ENCODE measurements at regions not wholly inside any gene's neighbourhood (a gene's known extent, or its start where the extent isn't known, plus 50 kb on each side); places are given as distances from the start of the nearest gene placed in this dataset.
A peak's percentile ranks its signal among the peaks of the same experiment; 100 is the strongest.

DNA sequence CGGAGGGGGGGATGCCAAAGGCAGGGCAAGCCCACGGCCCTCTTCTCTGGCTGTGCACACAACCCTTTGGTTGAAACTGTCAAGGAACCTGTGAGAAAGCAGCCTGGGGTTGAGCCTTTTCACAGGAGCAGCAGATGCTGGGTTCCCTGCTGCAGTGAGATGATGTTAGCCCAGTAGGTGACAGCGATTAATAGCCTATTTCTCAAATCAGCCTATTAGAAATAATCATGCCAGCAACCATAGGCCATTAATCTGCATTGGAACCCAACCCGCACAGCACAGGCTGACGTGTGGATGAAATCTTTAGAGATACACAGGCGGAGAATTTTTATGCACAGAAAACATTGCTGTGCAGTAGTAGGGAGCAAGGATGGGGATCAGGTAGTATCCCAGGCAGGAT is 637.5 kb downstream of the AJAP1 start:
- ChIA-PET POLR2A (no interaction called here), CTCF (no interaction called here)
- no peaks in the 10 kb centered on the region for H3K27me3 Mint-ChIP-seq
- no peak for DNase-seq
- no peaks in the 10 kb centered on the region for H3K36me3 Mint-ChIP-seq
- no peaks in the 10 kb centered on the region for H3K9me3 Mint-ChIP-seq
- H3K4me3 Mint-ChIP-seq: no peak overlapping the region
- H3K27ac Mint-ChIP-seq: no peak overlapping the region
- no peaks in the 10 kb centered on the region for H3K4me1 Mint-ChIP-seq (ENCODE audit: low read depth)
- intact Hi-C loops (cut with micrococcal nuclease): no loop called here

DNA sequence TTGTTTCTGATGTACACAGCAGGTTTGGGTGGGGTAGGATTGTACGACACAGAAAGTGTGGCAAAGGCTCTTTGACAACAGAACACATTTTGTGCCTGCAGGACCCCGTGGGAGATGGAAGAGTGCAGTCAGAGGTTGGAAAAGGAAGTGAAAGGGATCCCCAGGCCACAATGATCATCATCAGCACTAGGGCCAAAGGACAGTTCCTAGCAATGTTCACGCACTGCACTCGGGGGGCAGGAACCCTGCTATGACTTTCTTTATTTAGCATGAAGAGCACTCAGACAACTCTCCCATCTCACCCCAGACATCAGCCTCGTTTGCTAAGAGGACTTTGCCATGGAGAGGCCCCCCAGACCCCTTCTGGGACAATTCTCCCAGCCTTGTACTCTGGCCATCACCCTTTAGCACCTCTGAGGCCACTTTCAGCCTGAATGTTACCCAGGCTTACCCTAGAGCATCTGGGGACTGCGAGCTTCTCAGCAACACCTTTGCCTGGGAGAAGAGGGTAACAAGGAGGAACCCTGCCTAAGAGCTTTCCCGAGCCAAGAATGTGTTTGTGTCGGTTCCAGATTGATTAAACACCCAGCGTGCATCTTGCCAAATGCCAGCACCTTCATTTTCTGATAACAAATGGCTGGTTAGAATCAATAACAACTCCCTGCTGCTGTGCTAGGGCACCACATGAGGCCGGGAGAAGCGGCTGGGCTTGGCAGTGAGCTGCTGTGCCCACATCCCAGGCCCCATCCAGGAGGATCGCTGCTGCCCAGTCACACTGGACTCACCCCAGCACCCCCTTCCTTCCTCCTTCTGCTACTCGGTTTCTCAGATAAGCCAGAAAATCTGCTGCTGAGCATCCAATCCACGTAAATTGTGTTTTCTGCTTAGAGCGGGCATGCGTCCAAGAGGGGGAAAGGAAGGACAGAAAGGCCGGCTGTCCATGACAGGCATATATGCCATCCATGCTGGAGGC is 633.1 kb downstream of the AJAP1 start:
- Mint-ChIP-seq H3K36me3 (no peaks in the 10 kb centered on the region), H3K4me1 (ENCODE audit: low read depth) (no peaks in the 10 kb centered on the region), H3K27ac (no peak overlapping the region), H3K27me3 (no peaks in the 10 kb centered on the region), H3K9me3 (no peaks in the 10 kb centered on the region), H3K4me3 (no peak overlapping the region)
- no peak for DNase-seq
- ChIA-PET POLR2A (no interaction called here), CTCF (no interaction called here)
- intact Hi-C loops (cut with micrococcal nuclease): loop anchor here (2.0 to 5.0 kb wide), 2 partner anchors 160 to 195 kb away; no protein-coding TSS in a partner anchor

DNA sequence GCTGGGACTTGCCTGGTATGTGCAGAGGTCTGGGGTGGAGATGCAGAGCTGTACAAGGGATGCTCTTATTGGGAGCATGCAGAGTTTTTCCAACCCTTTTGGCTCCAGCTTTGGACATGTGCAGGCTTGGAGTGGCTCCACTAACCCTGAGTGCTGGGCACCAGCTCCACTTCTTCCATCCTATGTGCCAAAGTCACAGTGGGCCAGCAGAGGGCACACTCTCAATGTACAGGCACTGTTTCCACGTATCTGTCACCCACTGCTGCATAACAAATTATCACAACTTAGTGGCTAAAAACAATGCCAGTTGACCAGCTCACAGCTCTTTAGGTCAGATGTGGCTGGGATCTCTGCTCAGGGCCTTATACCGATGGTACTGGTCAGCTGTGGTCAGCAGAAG is 631.8 kb downstream of the AJAP1 start:
- POLR2A ChIA-PET: no interaction called here
- no peak overlapping the region for H3K27ac Mint-ChIP-seq
- CTCF ChIA-PET: interaction anchor here (0.6 to 1.5 kb wide), 7 partner anchors 13 to 203 kb away, joined by 3 to 12 read pairs (median 4); no protein-coding TSS in a partner anchor
- no peak overlapping the region for H3K4me3 Mint-ChIP-seq
- H3K27me3 Mint-ChIP-seq: no peaks in the 10 kb centered on the region
- intact Hi-C loops (cut with micrococcal nuclease): loop anchor here (2.0 to 5.0 kb wide), 2 partner anchors 161 to 197 kb away; no protein-coding TSS in a partner anchor
- DNase-seq: peak; percentile 58
- no peaks in the 10 kb centered on the region for H3K9me3 Mint-ChIP-seq
- H3K36me3 Mint-ChIP-seq: no peaks in the 10 kb centered on the region
- H3K4me1 Mint-ChIP-seq (ENCODE audit: low read depth): no peaks in the 10 kb centered on the region

DNA sequence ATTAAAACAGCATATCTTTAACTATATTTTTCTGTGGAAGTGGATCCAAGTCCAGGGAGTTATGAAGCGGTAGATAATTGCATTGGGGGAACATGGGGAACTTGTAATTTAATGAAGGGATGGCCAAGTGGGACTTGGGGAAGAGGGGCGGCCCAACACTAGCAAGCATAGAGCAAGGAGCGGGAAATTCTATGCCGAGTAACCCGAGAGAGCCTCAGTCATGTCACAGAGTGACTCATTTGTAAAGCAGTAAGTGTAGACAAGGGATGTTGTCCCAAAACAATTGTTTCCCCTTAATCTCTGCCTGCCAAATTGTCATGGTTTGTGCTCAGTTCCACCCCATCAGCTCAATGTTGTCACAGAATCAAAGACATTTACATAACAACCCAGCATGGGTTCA is 620.1 kb downstream of the AJAP1 start:
- ChIA-PET POLR2A (no interaction called here), CTCF (interaction anchor here (1.2 kb wide), 1 partner anchor 236 kb away, joined by 3 read pairs; no protein-coding TSS in a partner anchor)
- no peak overlapping the region for H3K27ac Mint-ChIP-seq
- no peaks in the 10 kb centered on the region for H3K27me3 Mint-ChIP-seq
- peaks cover 6% of the 10 kb centered on the region for H3K4me1 Mint-ChIP-seq (ENCODE audit: low read depth)
- DNase-seq: no peak
- intact Hi-C loops (cut with micrococcal nuclease): no loop called here
- no peak overlapping the region for H3K4me3 Mint-ChIP-seq
- no peaks in the 10 kb centered on the region for H3K9me3 Mint-ChIP-seq
- no peaks in the 10 kb centered on the region for H3K36me3 Mint-ChIP-seq

DNA sequence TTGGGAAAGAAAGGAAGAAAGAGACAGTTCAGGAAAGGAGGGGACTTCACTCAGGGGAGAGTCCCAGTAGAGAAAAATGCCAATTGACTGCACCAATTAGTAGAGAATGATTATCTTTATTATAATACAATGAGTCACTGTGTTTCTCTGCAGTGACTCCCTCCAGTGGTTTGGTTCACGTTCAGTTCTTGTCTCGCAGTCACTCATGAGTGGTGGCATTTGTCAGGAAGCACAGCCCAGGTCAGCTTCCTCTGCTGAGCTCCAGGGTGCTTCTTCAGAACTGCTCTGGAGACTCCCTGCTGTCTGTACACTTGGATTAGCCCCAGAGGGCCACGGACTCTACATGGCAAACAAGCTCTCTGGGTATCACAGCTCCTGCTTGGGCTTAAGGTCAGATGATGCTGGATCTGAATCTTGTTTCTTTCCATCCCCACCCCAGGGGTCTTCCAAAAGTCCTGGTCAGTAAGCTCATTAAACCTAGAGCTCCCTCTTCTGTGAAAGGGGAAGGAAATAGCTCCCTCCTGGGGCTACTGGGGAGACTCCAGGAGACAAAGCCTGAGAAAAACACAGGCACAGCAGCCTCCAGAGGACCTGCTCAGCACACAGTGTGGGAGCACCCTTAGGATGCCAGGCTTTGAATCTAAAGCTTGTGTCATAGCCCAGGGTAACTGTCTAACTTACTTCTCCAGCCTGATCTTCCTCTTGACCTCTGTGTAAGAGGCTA is 619.0 kb downstream of the AJAP1 start:
- intact Hi-C loops (cut with micrococcal nuclease): no loop called here
- DNase-seq: peak; percentile 38
- H3K27me3 Mint-ChIP-seq: no peaks in the 10 kb centered on the region
- CTCF ChIA-PET: interaction anchor here (1.2 kb wide), 2 partner anchors 13 to 237 kb away, joined by 3 to 4 read pairs; no protein-coding TSS in a partner anchor
- no peak overlapping the region for H3K4me3 Mint-ChIP-seq
- H3K36me3 Mint-ChIP-seq: no peaks in the 10 kb centered on the region
- POLR2A ChIA-PET: no interaction called here
- no peak overlapping the region for H3K27ac Mint-ChIP-seq
- H3K9me3 Mint-ChIP-seq: peaks cover 5% of the 10 kb centered on the region
- peaks cover 6% of the 10 kb centered on the region for H3K4me1 Mint-ChIP-seq (ENCODE audit: low read depth)

DNA sequence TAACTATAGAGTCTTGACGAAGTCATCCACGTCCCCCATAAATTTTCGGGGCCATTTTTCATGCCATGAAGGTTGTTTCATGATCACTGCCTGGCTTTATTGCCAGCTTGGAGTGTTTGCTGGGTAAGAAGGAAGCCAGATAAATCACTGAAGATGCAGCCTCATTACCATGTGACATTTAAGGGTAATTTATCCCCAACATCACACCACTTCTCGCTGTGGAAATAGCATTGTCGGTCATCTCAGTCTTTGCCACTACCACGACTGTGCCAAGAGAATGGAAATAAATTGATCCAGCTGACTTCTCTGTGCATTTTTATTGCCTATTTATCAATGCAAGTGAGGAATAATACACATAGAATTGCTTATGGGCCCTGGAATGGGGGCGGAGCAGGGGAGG is 617.9 kb downstream of the AJAP1 start:
- peaks cover 5% of the 10 kb centered on the region for H3K9me3 Mint-ChIP-seq
- ChIA-PET POLR2A (no interaction called here), CTCF (no interaction called here)
- H3K4me3 Mint-ChIP-seq: no peak overlapping the region
- H3K27ac Mint-ChIP-seq: no peak overlapping the region
- no peaks in the 10 kb centered on the region for H3K27me3 Mint-ChIP-seq
- no peak for DNase-seq
- intact Hi-C loops (cut with micrococcal nuclease): no loop called here
- H3K4me1 Mint-ChIP-seq (ENCODE audit: low read depth): peaks cover 6% of the 10 kb centered on the region
- H3K36me3 Mint-ChIP-seq: no peaks in the 10 kb centered on the region

DNA sequence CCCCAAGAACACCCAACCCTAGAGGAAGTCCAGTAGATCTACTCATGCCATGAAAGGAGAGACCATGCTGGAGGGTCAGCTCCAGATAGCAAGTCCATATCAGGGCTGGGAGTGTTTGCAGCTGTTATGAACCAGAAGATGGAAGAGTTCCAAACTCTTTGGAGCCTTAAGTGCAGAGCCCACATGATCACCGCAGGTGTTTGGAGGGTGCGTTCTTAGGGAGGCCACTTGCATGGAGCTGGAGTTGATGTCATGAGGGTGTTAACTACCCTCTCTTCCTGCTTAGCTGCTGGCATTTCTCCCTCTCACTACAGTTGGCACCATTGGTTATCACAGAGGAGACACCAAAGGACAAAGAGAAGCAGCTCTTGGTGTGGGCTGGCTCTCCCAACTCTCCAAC is 616.9 kb downstream of the AJAP1 start:
- Mint-ChIP-seq H3K9me3 (peaks cover 5% of the 10 kb centered on the region), H3K27me3 (no peaks in the 10 kb centered on the region), H3K36me3 (no peaks in the 10 kb centered on the region), H3K4me1 (ENCODE audit: low read depth) (peaks cover 6% of the 10 kb centered on the region), H3K27ac (no peak overlapping the region), H3K4me3 (no peak overlapping the region)
- intact Hi-C loops (cut with micrococcal nuclease): no loop called here
- DNase-seq: no peak
- ChIA-PET CTCF (no interaction called here), POLR2A (no interaction called here)

DNA sequence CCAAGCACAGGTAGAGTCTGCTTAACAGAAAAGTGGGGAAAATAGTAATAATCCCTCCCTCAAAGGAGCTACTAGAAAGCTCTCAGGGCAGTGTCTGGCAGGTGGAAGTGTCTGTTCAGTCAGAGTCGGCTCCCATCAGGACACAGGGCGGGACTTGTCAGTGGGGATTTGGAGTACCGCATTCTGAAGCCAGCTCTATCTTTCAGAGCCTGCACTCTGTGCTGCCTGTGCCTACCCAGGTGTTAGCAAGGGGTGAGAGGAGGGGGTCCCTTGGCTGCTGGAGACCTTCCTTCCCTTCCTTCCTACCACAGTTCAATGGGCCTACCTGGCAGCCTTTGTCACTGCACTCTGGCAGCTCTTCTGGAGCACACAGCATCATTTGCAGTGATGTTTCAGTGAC is 615.5 kb downstream of the AJAP1 start:
- H3K27me3 Mint-ChIP-seq: no peaks in the 10 kb centered on the region
- no peaks in the 10 kb centered on the region for H3K36me3 Mint-ChIP-seq
- intact Hi-C loops (cut with micrococcal nuclease): no loop called here
- DNase-seq: no peak
- H3K4me1 Mint-ChIP-seq (ENCODE audit: low read depth): peaks cover 6% of the 10 kb centered on the region
- POLR2A ChIA-PET: no interaction called here
- no peak overlapping the region for H3K4me3 Mint-ChIP-seq
- H3K9me3 Mint-ChIP-seq: peaks cover 5% of the 10 kb centered on the region
- CTCF ChIA-PET: no interaction called here
- H3K27ac Mint-ChIP-seq: no peak overlapping the region

DNA sequence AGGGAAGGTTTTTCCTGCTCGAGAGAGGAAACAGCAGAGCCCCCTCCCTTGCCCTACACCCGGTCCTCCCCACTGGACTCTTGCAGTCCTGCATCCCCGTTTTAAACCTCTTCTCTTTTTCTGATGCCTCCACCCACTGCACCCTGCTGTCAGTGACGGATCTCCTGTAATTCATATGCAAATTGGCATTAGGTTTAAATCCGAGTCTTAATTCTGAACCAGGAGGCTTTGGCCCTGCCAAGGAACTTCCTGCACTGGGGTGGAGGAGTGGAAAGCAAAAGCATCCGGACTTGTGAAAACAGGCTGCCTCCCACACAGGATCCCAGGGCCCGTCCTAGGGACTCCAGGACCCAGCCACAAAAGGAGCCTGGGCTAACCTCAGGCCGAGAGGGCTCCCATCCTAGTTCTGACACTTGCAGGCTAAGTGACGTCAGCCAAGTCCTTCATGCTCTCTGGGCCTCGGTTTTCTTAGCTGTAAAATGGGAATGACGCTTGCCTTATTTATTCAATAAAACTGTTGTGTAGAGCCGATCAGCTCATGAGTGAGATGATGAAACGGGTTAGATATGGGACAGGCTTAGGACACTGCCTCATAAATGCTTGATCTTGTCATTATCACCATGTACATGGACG is 613.3 kb downstream of the AJAP1 start:
- no peak for DNase-seq
- intact Hi-C loops (cut with micrococcal nuclease): no loop called here
- Mint-ChIP-seq H3K9me3 (peaks cover 14% of the 10 kb centered on the region), H3K4me3 (no peak overlapping the region), H3K27me3 (peaks cover 5% of the 10 kb centered on the region), H3K36me3 (no peaks in the 10 kb centered on the region), H3K27ac (no peak overlapping the region), H3K4me1 (ENCODE audit: low read depth) (no peaks in the 10 kb centered on the region)
- ChIA-PET CTCF (no interaction called here), POLR2A (no interaction called here)

DNA sequence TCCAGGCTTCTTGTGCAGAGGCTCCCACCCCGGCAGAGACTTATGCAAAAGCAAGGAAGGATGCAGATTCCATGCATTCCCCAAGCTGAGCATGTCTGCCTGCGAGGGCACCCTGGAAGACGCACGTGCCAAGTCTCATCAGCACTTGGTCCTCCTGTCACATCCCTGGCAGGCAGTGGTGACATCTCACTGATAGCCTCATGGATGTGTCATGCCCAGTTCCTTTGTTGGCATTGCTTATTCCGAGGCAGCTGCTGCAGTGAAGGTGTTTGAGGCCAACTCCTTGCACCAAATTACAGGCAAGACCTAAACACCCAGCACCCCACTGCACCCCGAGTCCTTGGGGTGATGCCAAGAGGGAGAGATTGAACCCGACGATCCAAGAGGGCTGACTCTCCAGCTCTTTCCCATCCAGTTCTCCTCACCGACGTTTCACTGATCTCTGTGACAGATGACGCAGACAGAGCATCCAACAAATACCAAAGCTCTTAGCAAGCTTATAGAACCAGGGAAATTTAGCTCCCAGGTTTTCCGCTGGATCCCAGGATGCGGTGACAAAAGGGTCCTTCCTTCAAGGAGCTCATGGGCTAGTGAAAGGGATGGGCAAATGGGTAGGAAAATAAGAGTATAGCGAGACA is 611.1 kb downstream of the AJAP1 start:
- Mint-ChIP-seq H3K9me3 (peaks cover 14% of the 10 kb centered on the region), H3K27ac (no peak overlapping the region), H3K4me1 (ENCODE audit: low read depth) (no peaks in the 10 kb centered on the region), H3K27me3 (peaks cover 5% of the 10 kb centered on the region), H3K4me3 (no peak overlapping the region), H3K36me3 (peaks cover under 1% of the 10 kb centered on the region)
- CTCF ChIA-PET: no interaction called here
- DNase-seq: no peak
- intact Hi-C loops (cut with micrococcal nuclease): no loop called here
- POLR2A ChIA-PET: no interaction called here

DNA sequence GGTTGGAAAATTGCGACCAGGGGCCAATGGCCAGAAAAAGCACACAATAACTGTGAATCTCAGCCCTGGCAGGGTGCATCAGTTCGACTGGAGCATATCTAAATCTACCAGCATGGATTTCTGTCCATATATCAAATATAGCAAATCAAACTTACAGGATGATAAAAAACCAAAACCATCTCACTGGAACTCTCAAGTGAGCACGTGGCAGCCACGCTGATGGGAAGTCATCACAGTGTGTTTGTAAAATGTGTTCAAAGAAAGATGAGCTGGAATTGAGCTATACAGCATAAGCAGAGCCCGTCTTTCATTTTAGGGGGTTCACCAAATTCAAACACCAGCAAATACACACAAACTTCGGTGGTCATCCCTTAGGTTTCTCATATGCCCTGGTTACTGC is 610.1 kb downstream of the AJAP1 start:
- H3K36me3 Mint-ChIP-seq: peaks cover 3% of the 10 kb centered on the region
- H3K27ac Mint-ChIP-seq: no peak overlapping the region
- ChIA-PET CTCF (interaction anchor here (0.6 kb wide), 1 partner anchor 935 kb away, joined by 4 read pairs; no protein-coding TSS in a partner anchor), POLR2A (no interaction called here)
- H3K27me3 Mint-ChIP-seq: peaks cover 5% of the 10 kb centered on the region
- no peak overlapping the region for H3K4me3 Mint-ChIP-seq
- intact Hi-C loops (cut with micrococcal nuclease): no loop called here
- H3K9me3 Mint-ChIP-seq: peaks cover 17% of the 10 kb centered on the region
- no peaks in the 10 kb centered on the region for H3K4me1 Mint-ChIP-seq (ENCODE audit: low read depth)
- DNase-seq: no peak

DNA sequence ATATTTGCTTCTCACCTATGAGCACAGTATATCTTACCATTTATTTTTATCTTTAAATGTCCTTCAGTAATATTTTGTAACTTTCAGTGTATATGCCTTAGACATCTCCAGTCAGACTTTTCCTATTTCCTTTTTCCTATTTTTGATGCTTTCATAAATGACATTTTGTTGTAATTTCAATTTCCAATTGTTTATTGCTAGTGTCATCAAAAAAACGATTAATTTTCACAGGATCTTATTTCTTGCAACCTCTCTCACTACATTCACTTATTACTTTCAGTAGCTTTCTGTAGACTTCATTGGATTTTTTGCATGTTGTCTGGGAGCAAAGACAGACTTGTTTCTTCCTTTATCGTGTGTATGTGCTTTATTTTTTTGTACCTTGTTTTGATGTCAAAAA is 602.4 kb downstream of the AJAP1 start:
- ChIA-PET POLR2A (no interaction called here), CTCF (no interaction called here)
- H3K27ac Mint-ChIP-seq: no peak overlapping the region
- no peak overlapping the region for H3K4me3 Mint-ChIP-seq
- no peaks in the 10 kb centered on the region for H3K27me3 Mint-ChIP-seq
- no peaks in the 10 kb centered on the region for H3K4me1 Mint-ChIP-seq (ENCODE audit: low read depth)
- peaks cover 7% of the 10 kb centered on the region for H3K36me3 Mint-ChIP-seq
- peaks cover 13% of the 10 kb centered on the region for H3K9me3 Mint-ChIP-seq
- intact Hi-C loops (cut with micrococcal nuclease): no loop called here
- no peak for DNase-seq
